ENCODE measurements at regions not wholly inside any gene's neighbourhood (a gene's known extent, or its start where the extent isn't known, plus 50 kb on each side); places are given as distances from the start of the nearest gene placed in this dataset.

- DNase-seq: no peak
Measured at GRCh38 chr2:174667250-174667860, 69.8 kb upstream of the WIPF1 start.

- DNase-seq: no peak
Measured at GRCh38 chr2:174666845-174667244, 69.2 kb upstream of the WIPF1 start.

GRCh38 chr2:174666312-174666711, 68.7 kb upstream of the WIPF1 start:
- DNase-seq: no peak

- DNase-seq: no peak
Measured at GRCh38 chr2:174664084-174664759, 66.6 kb upstream of the WIPF1 start.

GRCh38 chr2:174663550-174663949, 65.9 kb upstream of the WIPF1 start:
- DNase-seq: no peak

GRCh38 chr2:174662859-174663258, 65.3 kb upstream of the WIPF1 start:
- DNase-seq: no peak

GRCh38 chr2:174662459-174662858, 64.9 kb upstream of the WIPF1 start:
- DNase-seq: no peak

- DNase-seq: no peak
Measured at GRCh38 chr2:174660984-174661675, 63.5 kb upstream of the WIPF1 start.

GRCh38 chr2:174659069-174659900, 61.7 kb upstream of the WIPF1 start:
- no peak for DNase-seq

- no peak for DNase-seq
Measured at GRCh38 chr2:174656676-174657176, 59.1 kb upstream of the WIPF1 start.

GRCh38 chr2:174656035-174656434, 58.4 kb upstream of the WIPF1 start:
- DNase-seq: no peak

- no peak for DNase-seq
Measured at GRCh38 chr2:174654419-174654941, 56.9 kb upstream of the WIPF1 start.

- no peak for DNase-seq
Measured at GRCh38 chr2:174648896-174649295, 51.3 kb upstream of the WIPF1 start.

Data from activated effector memory CD4-positive, alpha-beta T cell treated with Interleukin-2 at 50 U/mL for 16 hours (primary cell).